Adrenal gland (tissue), 9 donors: ENCODE measurements at regions not wholly inside any gene's neighbourhood (a gene's known extent, or its start where the extent isn't known, plus 50 kb on each side); places are given as distances from the start of the nearest gene placed in this dataset.

Source experiments
- DNase-seq, 7 donors: peaks; one replicate each; pipeline ENCODE4 v3.0.0-alpha.2; 2019 to 2020
- H3K27ac ChIP-seq, 5 donors: fragments of 200-600 bp; sonication (generic) in 4 of 5; 1 replicate in 3 of 5; 2 replicates in 2 of 5; pipeline versions ENCODE4 v1.5.1 to v1.8.0; 2016 to 2020; ENCODE audit warnings: mild to moderate bottlenecking in 1 of 5
- H3K27me3 ChIP-seq: fragments of 200-600 bp; 2 replicates; pipeline ENCODE4 v1.8.0; 2021
- H3K36me3 ChIP-seq, 2 donors: fragments of 200-600 bp; replicated peaks in 1 of 2; 1 replicate in 1 of 2; 2 replicates in 1 of 2; pipeline versions ENCODE4 v1.5.1 to v1.8.0; 2018 to 2022
- H3K4me1 ChIP-seq, 2 donors: fragments of 200-600 bp; replicated peaks in 1 of 2; 1 replicate in 1 of 2; 2 replicates in 1 of 2; pipeline versions ENCODE4 v1.5.1 to v1.8.0; 2018 to 2021
- H3K4me3 ChIP-seq, 4 donors: fragments of 200-600 bp; sonication (generic) in 3 of 4; one replicate each; pipeline ENCODE4 v1.5.1; 2016 to 2018
- H3K9me3 ChIP-seq, 3 donors: fragments of 200-600 bp; sonication (generic) in 1 of 3; replicated peaks in 1 of 3; 1 replicate in 2 of 3; 2 replicates in 1 of 3; pipeline versions ENCODE4 v1.5.1 to v1.8.0; 2016 to 2021
- CTCF ChIP-seq, 6 experiments: fragments of 450-650 bp in 4 of 6; fragments of 200-600 bp in 2 of 6; sonication (generic) in 1 of 6; IDR thresholded peaks; 1 replicate in 5 of 6; 2 replicates in 1 of 6; pipeline versions ENCODE4 v1.5.1 to v1.8.0; 2016 to 2021; ENCODE audit warnings: antibody characterized with exemption in 6 of 6, mild to moderate bottlenecking in 2 of 6, moderate library complexity in 1 of 6
- POLR2A ChIP-seq, 2 donors: fragments of 450-650 bp; IDR thresholded peaks; one replicate each; pipeline ENCODE4 v1.6.1; 2017; ENCODE audit warnings: antibody characterized with exemption in 2 of 2, mild to moderate bottlenecking in 2 of 2, moderate library complexity in 1 of 2
- WGBS, 4 donors: extraction: QIAGEN DNeasy Blood & Tissue Kit in 2 of 4; methylation state at CpG; one replicate each; pipeline versions ENCODE4 v1.1.5 to v1.1.7; 2013 to 2017; 5-methylcytosine and 5-hydroxymethylcytosine counted together
- intact Hi-C, 2 donors: fragments of 100-400 bp; cut with DNase I; formaldehyde crosslinking; loops; one replicate each; pipeline versions ENCODE4 v1.14.1 to v1.15.0; 2022 to 2023
- donor health status: healthy with polysubstance abuse.
- donor health status: Bipolar disorder and iron deficiency.
- donor health status: DM: yes; HTN: yes; CAD: no.
- donor health status: DM: no; HTN: no; CAD: no.
- donor health status: DM: no; HTN: no; CAD: no.

GRCh38 chr15:35304389-35304788 is 219.3 kb upstream of the NANOGP8 start:
- H3K4me1 ChIP-seq, result peaks cover 0 to 26% of the 10 kb centered on the region in 2 donors

GRCh38 chr15:35302334-35302733 is 217.2 kb upstream of the NANOGP8 start:
- Histone ChIP-seq H3K27ac (no peak overlapping the region), H3K27me3 (no peaks in the 10 kb centered on the region), H3K4me1 (peaks cover 0 to 18% of the 10 kb centered on the region in 2 donors), H3K4me3 (no peak overlapping the region), H3K36me3 (no peaks in the 10 kb centered on the region), H3K9me3 (no peaks in the 10 kb centered on the region)
- WGBS, 4 donors, result 92 to 95% (median 93%) methylated on average over 1 of the region's 1 CpG
- intact Hi-C loops, result no loop called here
- TF ChIP-seq POLR2A (IDR thresholded peaks at IDR 0.05) (no peak), CTCF (IDR thresholded peaks at IDR 0.05) (no peak)
- DNase-seq, result no peak

More at GRCh38 chr15:35304389-35304788, 219.3 kb upstream of the NANOGP8 start:
- H3K9me3 ChIP-seq, result no peaks in the 10 kb centered on the region
- DNase-seq, result no peak
- WGBS, 4 donors, result 79 to 93% (median 88%) methylated on average over 2 of the region's 2 CpGs
- H3K36me3 ChIP-seq, result no peaks in the 10 kb centered on the region
- TF ChIP-seq POLR2A (IDR thresholded peaks at IDR 0.05) (no peak), CTCF (IDR thresholded peaks at IDR 0.05) (no peak)
- H3K27me3 ChIP-seq, result no peaks in the 10 kb centered on the region
- intact Hi-C loops, result no loop called here
- no peak overlapping the region for H3K27ac ChIP-seq
- no peak overlapping the region for H3K4me3 ChIP-seq

GRCh38 chr15:35301088-35301487 is 216.0 kb upstream of the NANOGP8 start:
- DNase-seq, result no peak
- H3K27me3 ChIP-seq, result no peaks in the 10 kb centered on the region
- intact Hi-C loops, result no loop called here
- no peak overlapping the region for H3K4me3 ChIP-seq
- no peak for TF ChIP-seq CTCF (IDR thresholded peaks at IDR 0.05)
- TF ChIP-seq POLR2A (IDR thresholded peaks at IDR 0.05), result no peak
- no peak overlapping the region for H3K27ac ChIP-seq
- H3K9me3 ChIP-seq, result no peaks in the 10 kb centered on the region
- WGBS, 4 donors, result 85 to 86% (median 86%) methylated on average over 2 of the region's 2 CpGs
- peaks cover 0 to 6% of the 10 kb centered on the region in 2 donors for H3K4me1 ChIP-seq
- H3K36me3 ChIP-seq, result no peaks in the 10 kb centered on the region

- Histone ChIP-seq H3K27ac (no peak overlapping the region), H3K4me3 (no peak overlapping the region), H3K27me3 (no peaks in the 10 kb centered on the region), H3K36me3 (no peaks in the 10 kb centered on the region), H3K4me1 (no peaks in the 10 kb centered on the region), H3K9me3 (no peaks in the 10 kb centered on the region)
- 97 to 99% (median 97%) methylated on average over 33 of the region's 33 CpGs for WGBS, 4 donors
- no peak for DNase-seq
- TF ChIP-seq POLR2A (IDR thresholded peaks at IDR 0.05), result no peak
- no peak for TF ChIP-seq CTCF (IDR thresholded peaks at IDR 0.05)
- intact Hi-C loops, result no loop called here
These were observed 214.1 kb upstream of the NANOGP8 start for GRCh38 chr15:35299059-35299735.
